T1000 (cell line): ENCODE measurements at regions not wholly inside any gene's neighbourhood (a gene's known extent, or its start where the extent isn't known, plus 50 kb on each side); places are given as distances from the start of the nearest gene placed in this dataset.
"Not testable (repeated sequence)": the region's sequence is repeated elsewhere in the genome, so short reads cannot be mapped to it uniquely, and the experiment has no call there.

Experiments
- DNase-seq: peaks from one replicate; lab custom pipeline; 2025; ENCODE audit warnings: mixed read lengths; lab: John Stamatoyannopoulos, UW

GRCh38 chr5:154546719-154547118 is 68.7 kb upstream of the HAND1 start:
- no peak for DNase-seq

- DNase-seq = no peak
These were observed 66.6 kb upstream of the HAND1 start for GRCh38 chr5:154544646-154545045.

- DNase-seq = no peak
These were observed 65.4 kb upstream of the HAND1 start for GRCh38 chr5:154543380-154543779.

DNA sequence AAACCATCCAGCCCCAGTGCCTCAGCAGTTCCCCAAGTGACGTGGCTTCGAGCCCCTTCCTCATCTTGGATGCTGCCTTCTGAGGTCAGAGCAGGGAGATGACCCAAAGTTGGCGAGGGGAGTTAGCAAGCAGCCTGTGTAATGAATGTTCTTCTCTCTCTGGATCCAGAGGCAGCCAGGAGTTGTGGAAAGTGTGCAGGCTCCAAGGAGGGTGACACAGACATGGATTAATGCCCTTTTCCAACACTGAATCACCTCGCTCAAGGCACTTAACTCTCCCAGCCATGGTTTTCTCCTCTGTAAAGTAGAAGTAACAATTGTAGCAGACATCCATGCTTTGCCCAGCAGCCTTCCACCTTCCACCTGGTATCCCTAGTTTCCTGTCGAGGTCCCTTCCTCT is 64.6 kb upstream of the HAND1 start:
- DNase-seq = no peak

- DNase-seq = no peak
These were observed 64.0 kb upstream of the HAND1 start for GRCh38 chr5:154542000-154542399.

DNA sequence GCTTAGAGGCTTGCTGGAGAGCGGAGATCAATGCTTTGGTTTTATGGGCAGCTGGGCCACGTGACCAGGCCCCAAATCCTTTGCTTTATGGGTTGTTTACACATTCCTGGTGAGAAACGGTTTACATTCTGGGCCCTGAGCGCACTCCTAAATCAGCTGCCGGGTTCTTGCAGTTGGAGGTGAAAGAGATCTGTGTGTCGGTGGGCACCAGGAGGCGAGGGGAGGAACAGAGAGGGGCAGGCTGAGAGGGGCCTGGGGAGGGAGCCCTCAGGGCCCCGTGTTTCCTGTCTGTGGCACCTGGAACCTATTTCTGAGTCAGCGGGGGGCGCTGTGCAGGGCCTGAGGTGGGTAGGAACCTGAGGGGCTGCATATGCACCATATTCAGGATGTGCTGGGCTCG is 63.5 kb upstream of the HAND1 start:
- DNase-seq = no peak

GRCh38 chr5:154540600-154540999 is 62.6 kb upstream of the HAND1 start:
- DNase-seq = no peak

- DNase-seq = no peak
These were observed 60.5 kb upstream of the HAND1 start for GRCh38 chr5:154538492-154538891.

- not testable (repeated sequence) for DNase-seq
These were observed 58.4 kb upstream of the HAND1 start for GRCh38 chr5:154536439-154536838.

DNA sequence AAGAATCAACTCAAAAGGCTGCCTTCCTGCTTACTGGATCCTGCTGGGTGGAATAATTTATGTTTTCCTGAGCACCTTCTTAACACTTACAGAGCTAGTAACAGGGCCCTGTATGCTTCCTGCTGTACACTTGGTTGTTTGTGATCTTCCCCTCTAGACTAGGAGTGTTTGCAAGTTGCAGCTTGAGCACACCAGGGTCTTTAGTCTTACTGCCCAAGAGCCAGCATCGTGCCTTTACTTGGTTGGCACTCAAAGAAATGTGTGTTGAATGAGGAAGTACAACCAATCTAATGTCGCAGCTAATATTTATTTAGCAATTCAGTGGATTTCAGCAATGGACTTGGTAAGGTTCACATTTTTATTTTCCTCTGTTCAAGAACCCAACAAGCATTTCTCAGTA is 57.5 kb upstream of the HAND1 start:
- DNase-seq = no peak

GRCh38 chr5:154534457-154535050 is 56.5 kb upstream of the HAND1 start:
- no peak for DNase-seq

DNA sequence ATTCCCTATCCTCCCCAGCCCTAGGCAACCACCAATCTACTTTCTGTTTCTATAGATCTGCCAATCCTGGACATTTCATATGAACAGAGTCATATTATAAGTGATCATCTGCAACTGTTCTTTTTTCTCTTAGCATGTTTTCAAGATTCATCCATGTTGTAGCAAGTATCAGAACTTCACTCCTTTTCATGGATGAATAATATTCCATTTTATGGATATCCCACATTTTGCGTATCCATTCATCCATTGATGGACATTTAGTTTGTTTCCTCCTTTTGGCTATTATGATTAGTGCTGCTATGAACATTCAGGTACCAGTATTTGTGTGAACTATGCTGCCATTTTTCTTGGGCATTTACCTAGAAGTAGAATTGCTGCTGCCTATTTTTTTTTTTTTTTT is 51.3 kb upstream of the HAND1 start:
- DNase-seq = no peak

DNA sequence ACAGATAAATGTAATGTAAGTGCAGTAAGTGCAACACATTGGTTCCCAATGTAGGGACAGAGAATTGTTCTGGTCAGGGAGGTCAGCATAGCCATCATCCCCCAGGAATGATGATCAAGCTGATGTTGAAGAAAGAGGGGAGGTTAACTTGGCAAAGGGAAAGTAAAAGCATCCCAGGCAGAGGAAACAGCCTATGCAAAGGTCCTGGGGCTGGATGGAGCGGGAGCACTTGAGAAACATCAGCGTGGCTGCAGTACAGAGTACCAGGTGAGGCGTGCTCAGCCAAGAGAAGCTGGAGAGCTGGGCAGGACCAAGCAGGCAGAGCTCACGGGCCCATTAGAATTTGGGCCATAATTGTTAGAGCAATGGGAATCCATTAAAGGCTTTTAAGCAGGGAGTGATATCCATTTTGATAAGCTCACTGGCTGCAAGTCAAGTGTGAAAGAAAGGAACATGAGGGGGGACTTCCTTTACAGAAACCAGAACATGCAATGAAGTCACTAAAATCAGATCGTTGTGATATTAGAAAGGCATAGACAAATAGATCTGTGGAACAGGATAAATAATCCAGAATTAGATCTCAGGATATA is 50.1 kb upstream of the HAND1 start:
- no peak for DNase-seq
